ENCODE measurements at regions not wholly inside any gene's neighbourhood (a gene's known extent, or its start where the extent isn't known, plus 50 kb on each side); places are given as distances from the start of the nearest gene placed in this dataset.
"Not testable (repeated sequence)": the region's sequence is repeated elsewhere in the genome, so short reads cannot be mapped to it uniquely, and the experiment has no call there.

- TF ChIP-seq CTCF (IDR thresholded peaks at IDR 0.05), result no peak
- H3K4me3 Mint-ChIP-seq (ENCODE audit: unreplicated experiment), result no peak overlapping the region
- H3K27ac Mint-ChIP-seq (ENCODE audit: unreplicated experiment), result no peak overlapping the region
- no peaks in the 10 kb centered on the region for H3K4me1 Mint-ChIP-seq (ENCODE audit: unreplicated experiment)
- H3K36me3 Mint-ChIP-seq (ENCODE audit: unreplicated experiment), result no peaks in the 10 kb centered on the region
- no peak for DNase-seq (ENCODE audit: extremely low spot score, unreplicated experiment)
- no peaks in the 10 kb centered on the region for H3K9me3 Mint-ChIP-seq (ENCODE audit: unreplicated experiment)
- no peaks in the 10 kb centered on the region for H3K27me3 Mint-ChIP-seq (ENCODE audit: unreplicated experiment)
These were observed 2604.0 kb downstream of the PCDH9 start for GRCh38 chr13:64626105-64626504.

- H3K36me3 Mint-ChIP-seq (ENCODE audit: unreplicated experiment), result no peaks in the 10 kb centered on the region
- no peak for DNase-seq (ENCODE audit: extremely low spot score, unreplicated experiment)
- H3K4me1 Mint-ChIP-seq (ENCODE audit: unreplicated experiment), result peaks cover 2% of the 10 kb centered on the region
- H3K27me3 Mint-ChIP-seq (ENCODE audit: unreplicated experiment), result no peaks in the 10 kb centered on the region
- H3K27ac Mint-ChIP-seq (ENCODE audit: unreplicated experiment), result no peak overlapping the region
- peaks cover 4% of the 10 kb centered on the region for H3K9me3 Mint-ChIP-seq (ENCODE audit: unreplicated experiment)
- H3K4me3 Mint-ChIP-seq (ENCODE audit: unreplicated experiment), result no peak overlapping the region
- TF ChIP-seq CTCF (IDR thresholded peaks at IDR 0.05), result no peak
These were observed 2612.9 kb downstream of the PCDH9 start for GRCh38 chr13:64617231-64617630.

GRCh38 chr13:64591971-64592370 is 2638.2 kb downstream of the PCDH9 start:
- TF ChIP-seq CTCF (IDR thresholded peaks at IDR 0.05), result no peak
- no peak overlapping the region for H3K27ac Mint-ChIP-seq (ENCODE audit: unreplicated experiment)
- no peaks in the 10 kb centered on the region for H3K27me3 Mint-ChIP-seq (ENCODE audit: unreplicated experiment)
- H3K9me3 Mint-ChIP-seq (ENCODE audit: unreplicated experiment), result no peaks in the 10 kb centered on the region
- DNase-seq (ENCODE audit: extremely low spot score, unreplicated experiment), result no peak
- no peaks in the 10 kb centered on the region for H3K36me3 Mint-ChIP-seq (ENCODE audit: unreplicated experiment)
- no peaks in the 10 kb centered on the region for H3K4me1 Mint-ChIP-seq (ENCODE audit: unreplicated experiment)
- H3K4me3 Mint-ChIP-seq (ENCODE audit: unreplicated experiment), result no peak overlapping the region

- no peaks in the 10 kb centered on the region for H3K4me1 Mint-ChIP-seq (ENCODE audit: unreplicated experiment)
- peaks cover 8% of the 10 kb centered on the region for H3K9me3 Mint-ChIP-seq (ENCODE audit: unreplicated experiment)
- no peak for DNase-seq (ENCODE audit: extremely low spot score, unreplicated experiment)
- H3K36me3 Mint-ChIP-seq (ENCODE audit: unreplicated experiment), result no peaks in the 10 kb centered on the region
- no peak for TF ChIP-seq CTCF (IDR thresholded peaks at IDR 0.05)
- no peak overlapping the region for H3K27ac Mint-ChIP-seq (ENCODE audit: unreplicated experiment)
- H3K27me3 Mint-ChIP-seq (ENCODE audit: unreplicated experiment), result no peaks in the 10 kb centered on the region
- H3K4me3 Mint-ChIP-seq (ENCODE audit: unreplicated experiment), result no peak overlapping the region
These were observed 2650.8 kb downstream of the PCDH9 start for GRCh38 chr13:64579331-64579730.

GRCh38 chr13:64568748-64569147 is 2661.4 kb downstream of the PCDH9 start:
- TF ChIP-seq CTCF (IDR thresholded peaks at IDR 0.05), result no peak
- Mint-ChIP-seq H3K4me3 (ENCODE audit: unreplicated experiment) (no peak overlapping the region), H3K9me3 (ENCODE audit: unreplicated experiment) (peaks cover 62% of the 10 kb centered on the region), H3K27ac (ENCODE audit: unreplicated experiment) (no peak overlapping the region), H3K4me1 (ENCODE audit: unreplicated experiment) (no peaks in the 10 kb centered on the region), H3K27me3 (ENCODE audit: unreplicated experiment) (no peaks in the 10 kb centered on the region), H3K36me3 (ENCODE audit: unreplicated experiment) (peaks cover 8% of the 10 kb centered on the region)
- no peak for DNase-seq (ENCODE audit: extremely low spot score, unreplicated experiment)

GRCh38 chr13:64558031-64558430 is 2672.1 kb downstream of the PCDH9 start:
- H3K4me1 Mint-ChIP-seq (ENCODE audit: unreplicated experiment); H3K4me3 Mint-ChIP-seq (ENCODE audit: unreplicated experiment); DNase-seq (ENCODE audit: extremely low spot score, unreplicated experiment); H3K27me3 Mint-ChIP-seq (ENCODE audit: unreplicated experiment); H3K36me3 Mint-ChIP-seq (ENCODE audit: unreplicated experiment); H3K27ac Mint-ChIP-seq (ENCODE audit: unreplicated experiment); H3K9me3 Mint-ChIP-seq (ENCODE audit: unreplicated experiment): not testable (repeated sequence)
